Stomach (tissue), 4 donors: ENCODE measurements at regions not wholly inside any gene's neighbourhood (a gene's known extent, or its start where the extent isn't known, plus 50 kb on each side); places are given as distances from the start of the nearest gene placed in this dataset.

ENCODE experiments used
- CTCF ChIP-seq, 7 experiments: fragments of 450-650 bp in 4 of 7; fragments of 200-600 bp in 3 of 7; sonication (generic) in 3 of 7; IDR thresholded peaks; one replicate each; pipeline ENCODE4 v1.5.1; 2016 to 2019; ENCODE audit warnings: antibody characterized with exemption in 7 of 7, control low read depth in 2 of 7, mild to moderate bottlenecking in 1 of 7
- EP300 ChIP-seq: sonication (generic); formaldehyde crosslinking; IDR thresholded peaks from one replicate; pipeline ENCODE4 v1.6.1; 2017; ENCODE audit warnings: antibody characterized with exemption
- POLR2A ChIP-seq, 4 donors: fragments of 450-650 bp; IDR thresholded peaks; one replicate each; pipeline ENCODE4 v1.6.1; 2016; ENCODE audit warnings: antibody characterized with exemption in 4 of 4, control low read depth in 2 of 4, mild to moderate bottlenecking in 1 of 4, moderate library complexity in 1 of 4
- POLR2AphosphoS5 ChIP-seq, 3 donors: sonication (generic); formaldehyde crosslinking; IDR thresholded peaks; one replicate each; pipeline ENCODE4 v1.6.1; 2016; ENCODE audit warnings: antibody characterized with exemption in 3 of 3

GRCh38 chr7:131638641-131639430 lies 82.4 kb upstream of the PODXL start:
- TF ChIP-seq CTCF (IDR thresholded peaks at IDR 0.05) (no peak), EP300 (no peak), POLR2AphosphoS5 (IDR thresholded peaks at IDR 0.05) (no peak), POLR2A (IDR thresholded peaks at IDR 0.05) (no peak)
